ENCODE measurements at regions not wholly inside any gene's neighbourhood (a gene's known extent, or its start where the extent isn't known, plus 50 kb on each side); places are given as distances from the start of the nearest gene placed in this dataset.

DNA sequence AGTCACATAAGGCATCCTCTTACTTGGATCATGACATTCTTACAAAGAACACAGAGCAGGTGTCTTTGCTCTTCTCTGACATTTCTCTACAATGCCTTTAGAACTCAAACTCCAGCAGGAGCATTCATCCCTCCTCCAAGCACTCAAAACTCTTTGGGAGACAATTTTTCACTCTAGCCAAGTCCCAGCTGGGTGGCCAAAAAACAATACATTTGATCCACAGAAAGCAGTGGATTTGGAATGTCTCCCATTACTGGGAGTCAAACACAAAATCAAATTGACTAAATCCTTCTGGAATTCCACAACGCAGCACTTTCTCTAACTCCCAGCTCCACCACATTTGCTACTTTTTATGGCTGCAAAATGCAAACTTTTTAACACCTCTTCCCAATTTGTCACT, 108.6 kb upstream of the VGLL2 start:
- no peaks in the 10 kb centered on the region for H3K27me3 ChIP-seq (ENCODE audit: low read depth)
- no peaks in the 10 kb centered on the region for H3K36me3 ChIP-seq (replicated peaks)
- H3K4me3 ChIP-seq, result no peak overlapping the region
- in situ Hi-C loops (cut with MboI; ENCODE audit: low sequenced_read_pairs), result no loop called here
- no peak for DNase-seq (ENCODE audit: low spot score in 2 of 2)
- no peaks in the 10 kb centered on the region for H3K9me3 ChIP-seq
- no peaks in the 10 kb centered on the region for H3K4me1 ChIP-seq

DNA sequence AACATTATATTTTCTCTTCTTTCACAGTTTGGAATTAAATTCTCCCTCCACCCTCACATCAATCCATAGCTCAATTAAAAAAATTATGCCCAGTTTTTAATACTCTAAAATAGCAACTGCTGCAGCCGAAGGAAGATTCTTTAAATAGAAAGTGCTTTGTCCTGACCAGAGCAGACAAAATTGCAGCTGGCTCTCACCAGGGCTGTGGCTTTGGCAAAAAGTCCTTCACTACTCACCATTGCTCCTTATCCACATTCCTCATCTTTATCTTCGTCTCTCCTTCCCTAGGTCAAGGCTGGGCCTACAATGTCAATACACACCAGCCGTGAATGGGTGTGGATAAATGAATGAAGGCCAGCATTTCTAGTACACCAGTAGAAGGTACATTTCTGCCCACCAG, 107.9 kb upstream of the VGLL2 start:
- no peak for DNase-seq (ENCODE audit: low spot score in 2 of 2)
- Histone ChIP-seq H3K4me3 (no peak overlapping the region), H3K4me1 (no peaks in the 10 kb centered on the region), H3K9me3 (no peaks in the 10 kb centered on the region), H3K27me3 (ENCODE audit: low read depth) (no peaks in the 10 kb centered on the region), H3K36me3 (replicated peaks) (no peaks in the 10 kb centered on the region)
- in situ Hi-C loops (cut with MboI; ENCODE audit: low sequenced_read_pairs), result no loop called here

DNA sequence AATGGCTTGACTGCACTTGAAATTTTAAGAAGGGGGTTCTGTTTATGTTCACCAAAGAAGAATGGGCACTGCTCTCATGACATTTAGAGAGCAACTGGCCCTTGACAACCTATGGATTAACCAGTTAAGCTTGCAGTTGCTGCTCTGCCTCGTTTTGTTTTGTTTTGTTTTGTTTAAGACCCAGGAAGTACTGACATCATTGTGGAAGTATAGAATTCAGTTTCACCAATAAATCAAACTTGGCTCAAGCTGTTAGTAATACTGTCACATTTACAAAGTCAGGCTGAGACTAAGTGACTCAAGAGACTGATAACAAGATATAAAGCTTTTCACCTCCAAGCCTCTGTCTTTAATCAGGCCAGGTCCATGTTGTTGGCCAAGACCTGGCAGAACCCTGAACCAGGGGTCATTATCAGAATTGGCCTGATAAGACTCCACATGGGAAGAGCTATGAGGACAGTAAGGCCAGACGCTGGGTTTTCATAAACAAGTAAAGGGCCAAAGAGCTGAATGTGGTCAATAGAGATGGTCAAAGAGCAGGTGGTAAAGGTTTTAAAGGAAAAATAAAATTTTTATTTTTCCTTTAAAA, 99.4 kb upstream of the VGLL2 start:
- no peaks in the 10 kb centered on the region for H3K4me1 ChIP-seq
- DNase-seq (ENCODE audit: low spot score in 2 of 2), result no peak
- H3K36me3 ChIP-seq (replicated peaks), result no peaks in the 10 kb centered on the region
- in situ Hi-C loops (cut with MboI; ENCODE audit: low sequenced_read_pairs), result no loop called here
- no peaks in the 10 kb centered on the region for H3K9me3 ChIP-seq
- no peak overlapping the region for H3K4me3 ChIP-seq
- H3K27me3 ChIP-seq (ENCODE audit: low read depth), result no peaks in the 10 kb centered on the region

DNA sequence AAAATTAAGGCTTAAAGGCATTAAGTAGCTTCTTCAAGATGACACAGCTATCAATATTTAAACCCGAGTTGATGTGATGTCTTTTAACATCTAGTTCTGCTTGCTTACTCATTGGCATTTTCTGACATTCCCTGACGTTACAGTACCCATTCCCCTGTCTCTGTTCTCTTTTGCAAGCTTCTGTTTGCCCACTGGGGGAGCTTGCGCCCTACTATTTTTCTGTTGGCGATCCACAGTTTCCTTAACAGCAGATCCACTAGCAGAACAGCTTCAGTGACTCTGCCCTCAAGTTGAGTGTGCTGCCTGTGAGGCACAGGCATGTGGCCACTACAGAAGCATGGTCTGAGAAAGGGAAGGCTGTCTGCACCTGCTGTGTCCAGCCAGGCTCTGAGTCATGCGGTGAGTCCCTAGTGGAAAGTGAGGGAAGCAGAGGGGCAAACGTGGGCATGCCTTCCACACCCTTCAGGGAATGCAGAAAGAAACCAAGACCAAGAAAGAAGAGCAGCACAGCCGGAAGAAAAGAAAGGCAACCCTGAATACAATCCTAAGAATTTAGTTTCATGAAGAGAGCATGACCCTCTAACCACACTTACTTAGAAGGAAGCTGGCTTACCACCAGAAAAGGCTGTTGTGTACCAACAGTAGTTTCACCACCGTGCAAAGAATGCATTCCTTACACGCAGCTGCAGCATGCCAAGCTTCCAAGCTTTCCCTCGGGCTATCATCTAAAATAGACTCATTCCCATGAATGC, 97.7 kb upstream of the VGLL2 start:
- in situ Hi-C loops (cut with MboI; ENCODE audit: low sequenced_read_pairs), result no loop called here

DNA sequence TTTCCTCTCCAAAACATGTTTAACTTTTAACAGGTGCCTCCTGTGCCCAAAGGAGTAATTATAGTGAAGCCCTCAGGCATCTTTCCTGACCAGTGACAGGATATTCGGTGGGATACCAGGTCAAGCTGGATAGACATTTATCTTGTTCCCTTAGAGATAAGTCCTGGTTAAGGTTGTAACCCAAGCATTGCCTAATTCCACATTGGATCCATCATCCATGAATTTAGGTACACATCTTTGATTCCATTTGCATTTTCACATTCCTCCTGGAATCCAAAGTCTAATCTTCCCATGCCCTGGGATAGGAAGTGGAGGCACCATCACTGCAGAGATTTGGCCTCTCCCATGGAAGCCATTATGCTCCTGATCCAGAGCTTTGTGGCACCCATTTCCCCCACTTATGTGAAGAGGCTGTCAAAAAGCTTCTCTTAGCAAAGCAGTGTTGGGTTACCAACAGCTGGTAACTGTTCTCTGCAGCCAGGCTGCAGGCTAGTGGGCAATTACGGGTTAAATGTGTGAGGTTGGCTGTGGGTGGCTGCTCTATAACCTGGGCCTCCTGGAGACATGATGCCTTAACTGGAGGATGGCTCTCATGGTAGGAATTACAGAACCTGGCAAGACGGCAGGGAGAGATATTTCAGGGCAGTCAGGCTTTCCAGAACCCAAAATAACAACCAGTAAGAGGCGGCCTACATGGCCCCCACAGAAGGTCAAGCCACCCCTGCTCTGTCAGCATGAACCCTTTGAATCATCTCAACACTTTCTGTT, 96.9 kb upstream of the VGLL2 start:
- in situ Hi-C loops (cut with MboI; ENCODE audit: low sequenced_read_pairs), result no loop called here
- no peaks in the 10 kb centered on the region for H3K9me3 ChIP-seq
- no peak overlapping the region for H3K4me3 ChIP-seq
- DNase-seq (ENCODE audit: low spot score in 2 of 2), result no peak
- no peaks in the 10 kb centered on the region for H3K4me1 ChIP-seq
- H3K36me3 ChIP-seq (replicated peaks), result no peaks in the 10 kb centered on the region
- no peaks in the 10 kb centered on the region for H3K27me3 ChIP-seq (ENCODE audit: low read depth)

More for the DNA sequence above, 97.7 kb upstream of the VGLL2 start:
- Histone ChIP-seq H3K4me1 (no peaks in the 10 kb centered on the region), H3K27me3 (ENCODE audit: low read depth) (no peaks in the 10 kb centered on the region), H3K4me3 (no peak overlapping the region), H3K36me3 (replicated peaks) (no peaks in the 10 kb centered on the region), H3K9me3 (no peaks in the 10 kb centered on the region)
- DNase-seq (ENCODE audit: low spot score in 2 of 2), result no peak

DNA sequence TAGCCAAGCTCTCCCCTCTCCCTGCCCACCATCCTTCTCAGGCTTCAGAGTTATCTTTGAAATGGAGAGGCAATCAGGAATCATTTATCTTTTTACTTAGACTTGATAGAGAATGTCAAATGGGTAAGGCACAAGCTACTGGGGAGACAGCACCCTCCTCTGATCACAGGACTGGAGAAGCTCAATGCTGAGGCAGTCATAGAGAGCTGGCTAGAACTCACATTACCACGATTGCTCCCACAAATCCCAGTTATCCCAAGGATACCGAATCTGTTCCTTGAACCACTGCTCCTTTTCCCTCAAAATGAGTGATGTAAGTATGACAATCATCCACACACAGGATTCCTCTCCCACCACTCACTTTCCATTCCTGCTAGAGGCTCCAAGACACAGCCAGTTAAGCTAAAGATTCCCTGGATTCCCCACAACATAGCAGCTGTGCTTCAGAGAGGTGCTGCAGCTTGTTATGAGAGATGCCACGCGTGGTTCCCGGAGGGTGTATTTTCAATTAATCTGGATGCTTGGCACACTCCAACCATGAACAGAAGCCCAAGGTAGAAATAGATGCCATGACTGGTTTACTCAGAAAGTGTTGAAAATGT, 96.2 kb upstream of the VGLL2 start:
- H3K27me3 ChIP-seq (ENCODE audit: low read depth), result no peaks in the 10 kb centered on the region
- no peaks in the 10 kb centered on the region for H3K4me1 ChIP-seq
- no peak for DNase-seq (ENCODE audit: low spot score in 2 of 2)
- H3K9me3 ChIP-seq, result no peaks in the 10 kb centered on the region
- in situ Hi-C loops (cut with MboI; ENCODE audit: low sequenced_read_pairs), result no loop called here
- H3K36me3 ChIP-seq (replicated peaks), result no peaks in the 10 kb centered on the region
- H3K4me3 ChIP-seq, result no peak overlapping the region

DNA sequence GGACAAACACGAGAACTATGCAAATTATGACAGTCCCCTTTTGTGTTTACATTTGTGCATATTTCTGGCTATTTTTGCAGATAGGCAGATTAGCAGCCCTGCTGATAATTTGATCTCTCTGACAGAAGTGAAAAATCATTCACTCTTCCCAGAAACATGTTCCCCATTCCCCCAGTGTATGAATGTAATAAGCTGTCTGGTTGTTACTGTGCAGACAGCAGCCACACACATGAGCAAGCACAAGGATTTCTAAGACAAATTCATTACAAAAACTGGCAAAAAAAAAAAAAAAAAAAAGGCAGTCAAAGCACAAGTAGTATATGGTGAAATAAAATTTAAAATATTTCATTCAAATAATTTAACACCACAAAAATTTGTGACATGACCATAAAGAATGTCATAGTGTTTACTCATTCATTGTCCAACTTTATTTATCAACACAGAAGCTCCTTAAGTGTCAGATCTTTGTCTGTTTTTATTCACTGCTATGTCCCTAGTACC, 95.5 kb upstream of the VGLL2 start:
- Histone ChIP-seq H3K4me1 (no peaks in the 10 kb centered on the region), H3K36me3 (replicated peaks) (no peaks in the 10 kb centered on the region), H3K9me3 (no peaks in the 10 kb centered on the region), H3K4me3 (no peak overlapping the region), H3K27me3 (ENCODE audit: low read depth) (no peaks in the 10 kb centered on the region)
- in situ Hi-C loops (cut with MboI; ENCODE audit: low sequenced_read_pairs), result no loop called here
- DNase-seq (ENCODE audit: low spot score in 2 of 2), result no peak

DNA sequence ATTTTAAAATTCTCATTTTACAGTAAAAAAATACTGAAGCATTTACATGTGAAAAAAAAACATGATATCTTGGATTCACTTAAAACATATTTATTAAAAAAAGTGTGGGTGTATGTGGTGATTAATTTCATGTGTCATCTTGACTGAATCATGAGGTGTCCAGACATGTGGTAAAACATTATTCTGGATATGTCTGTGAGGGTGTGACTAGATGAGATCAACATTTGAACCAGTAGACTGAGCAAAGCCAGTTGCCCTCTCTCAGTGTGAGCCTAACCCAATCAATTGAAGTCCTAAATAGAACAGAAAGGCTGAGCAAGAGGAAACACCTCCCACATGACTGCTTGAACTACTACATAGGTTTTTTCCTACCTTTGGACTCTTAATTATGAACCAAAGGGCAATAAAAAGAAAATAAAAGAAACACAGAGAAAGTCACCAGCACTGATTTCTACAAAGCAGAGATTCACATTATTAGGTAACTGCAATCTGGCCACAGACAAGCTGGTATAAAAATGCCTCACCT, 90.5 kb upstream of the VGLL2 start:
- in situ Hi-C loops (cut with MboI; ENCODE audit: low sequenced_read_pairs), result no loop called here
- H3K4me3 ChIP-seq, result no peak overlapping the region

DNA sequence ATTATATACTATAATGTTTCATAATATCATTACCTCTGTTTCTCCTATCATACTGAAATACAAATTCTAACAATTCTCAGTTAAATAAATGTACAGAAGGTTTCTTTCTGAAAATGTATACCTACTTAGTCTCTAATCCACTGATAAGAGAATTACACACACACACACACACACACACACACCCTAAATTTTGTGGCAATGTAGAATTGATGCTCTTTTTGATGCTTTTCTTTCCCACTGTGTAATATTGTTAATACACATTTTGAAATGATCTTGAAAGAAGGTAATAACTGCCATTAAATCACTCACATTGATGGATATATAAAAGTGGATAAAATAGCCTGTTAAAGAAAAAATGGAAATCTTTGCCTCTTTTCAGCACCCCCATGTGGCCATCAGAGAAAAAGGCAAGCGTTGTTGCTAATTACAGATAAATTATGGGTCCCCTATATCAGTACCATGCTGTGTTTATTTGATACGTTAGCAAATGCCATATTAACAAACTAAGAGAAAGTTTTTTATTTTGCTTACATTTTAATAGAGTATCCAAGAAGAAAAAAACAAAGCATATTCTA, 76.6 kb upstream of the VGLL2 start:
- in situ Hi-C loops (cut with MboI; ENCODE audit: low sequenced_read_pairs), result no loop called here
- Histone ChIP-seq H3K4me3 (no peak overlapping the region), H3K4me1 (no peaks in the 10 kb centered on the region), H3K9me3 (no peaks in the 10 kb centered on the region), H3K27me3 (ENCODE audit: low read depth) (no peaks in the 10 kb centered on the region), H3K36me3 (replicated peaks) (no peaks in the 10 kb centered on the region)
- peak in 1 of 2 experiments; percentile 17 for DNase-seq (ENCODE audit: low spot score in 2 of 2)

More for the DNA sequence above, 90.5 kb upstream of the VGLL2 start:
- H3K36me3 ChIP-seq (replicated peaks), result no peaks in the 10 kb centered on the region
- peaks cover 3% of the 10 kb centered on the region; the same call in 1 of the 2 replicates for H3K27me3 ChIP-seq (ENCODE audit: low read depth)
- no peak for DNase-seq (ENCODE audit: low spot score in 2 of 2)
- no peaks in the 10 kb centered on the region for H3K9me3 ChIP-seq
- H3K4me1 ChIP-seq, result no peaks in the 10 kb centered on the region

DNA sequence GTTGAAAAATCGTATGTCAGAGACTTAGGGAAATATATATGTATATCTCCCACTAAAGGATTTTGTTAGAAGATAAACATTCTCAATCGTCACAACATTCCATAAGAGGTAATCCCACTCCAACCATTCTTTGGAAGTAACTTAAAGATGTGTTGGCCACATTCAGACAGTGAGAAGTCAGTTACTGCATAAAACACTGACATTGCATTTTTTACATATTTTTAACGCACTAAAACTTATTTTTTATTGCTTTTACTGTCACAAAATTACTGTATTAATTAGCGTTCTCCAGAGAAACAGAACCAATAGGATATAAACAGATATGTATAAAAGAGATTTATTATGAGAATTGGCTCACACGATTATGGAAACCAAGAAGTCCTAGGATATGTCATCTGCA, 74.3 kb upstream of the VGLL2 start:
- H3K4me1 ChIP-seq, result no peaks in the 10 kb centered on the region
- H3K9me3 ChIP-seq, result no peaks in the 10 kb centered on the region
- no peaks in the 10 kb centered on the region for H3K36me3 ChIP-seq (replicated peaks)
- in situ Hi-C loops (cut with MboI; ENCODE audit: low sequenced_read_pairs), result no loop called here
- H3K4me3 ChIP-seq, result no peak overlapping the region
- no peaks in the 10 kb centered on the region for H3K27me3 ChIP-seq (ENCODE audit: low read depth)
- no peak for DNase-seq (ENCODE audit: low spot score in 2 of 2)

DNA sequence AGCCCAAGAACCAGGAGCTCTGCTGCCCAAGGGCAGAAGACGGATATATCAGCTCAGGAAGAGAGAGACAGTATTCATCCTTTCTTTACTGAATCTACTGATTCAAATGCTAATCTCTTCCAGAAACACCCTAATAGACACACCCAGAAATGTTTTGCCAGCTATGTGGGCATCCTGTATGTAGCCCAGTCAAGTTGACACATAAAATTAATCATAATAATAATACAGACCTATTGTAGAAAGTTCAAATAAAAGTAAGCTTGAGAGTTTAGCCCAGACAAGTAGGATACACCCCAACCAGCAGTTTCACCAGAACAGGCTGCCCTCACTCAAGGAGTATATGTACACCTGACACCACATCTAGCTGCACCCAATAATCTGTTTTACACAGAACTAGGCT, 73.9 kb upstream of the VGLL2 start:
- no peaks in the 10 kb centered on the region for H3K36me3 ChIP-seq (replicated peaks)
- DNase-seq (ENCODE audit: low spot score in 2 of 2), result no peak
- no peak overlapping the region for H3K4me3 ChIP-seq
- no peaks in the 10 kb centered on the region for H3K27me3 ChIP-seq (ENCODE audit: low read depth)
- in situ Hi-C loops (cut with MboI; ENCODE audit: low sequenced_read_pairs), result no loop called here
- no peaks in the 10 kb centered on the region for H3K4me1 ChIP-seq
- H3K9me3 ChIP-seq, result no peaks in the 10 kb centered on the region

DNA sequence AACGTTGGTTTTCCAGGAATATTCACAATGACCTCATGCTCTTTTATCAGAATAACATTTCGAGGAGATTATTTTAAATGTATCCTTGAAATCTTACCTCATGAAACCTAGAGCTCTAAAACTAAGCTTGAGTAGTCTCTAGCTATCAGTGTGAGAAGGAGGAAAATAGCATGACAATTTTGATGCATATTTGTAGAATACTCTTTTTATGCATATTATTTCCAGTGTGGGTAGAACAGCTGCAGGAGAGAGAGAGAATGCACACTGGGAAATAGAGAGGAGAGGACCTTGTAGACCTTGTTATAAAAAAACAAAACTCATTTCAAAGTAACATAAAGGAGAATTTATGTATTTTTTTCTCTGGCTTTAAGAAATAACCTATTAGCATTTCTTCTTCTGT, 71.1 kb upstream of the VGLL2 start:
- Histone ChIP-seq H3K4me1 (no peaks in the 10 kb centered on the region), H3K36me3 (replicated peaks) (no peaks in the 10 kb centered on the region), H3K9me3 (no peaks in the 10 kb centered on the region), H3K27me3 (ENCODE audit: low read depth) (no peaks in the 10 kb centered on the region), H3K4me3 (no peak overlapping the region)
- no peak for DNase-seq (ENCODE audit: low spot score in 2 of 2)
- in situ Hi-C loops (cut with MboI; ENCODE audit: low sequenced_read_pairs), result no loop called here

DNA sequence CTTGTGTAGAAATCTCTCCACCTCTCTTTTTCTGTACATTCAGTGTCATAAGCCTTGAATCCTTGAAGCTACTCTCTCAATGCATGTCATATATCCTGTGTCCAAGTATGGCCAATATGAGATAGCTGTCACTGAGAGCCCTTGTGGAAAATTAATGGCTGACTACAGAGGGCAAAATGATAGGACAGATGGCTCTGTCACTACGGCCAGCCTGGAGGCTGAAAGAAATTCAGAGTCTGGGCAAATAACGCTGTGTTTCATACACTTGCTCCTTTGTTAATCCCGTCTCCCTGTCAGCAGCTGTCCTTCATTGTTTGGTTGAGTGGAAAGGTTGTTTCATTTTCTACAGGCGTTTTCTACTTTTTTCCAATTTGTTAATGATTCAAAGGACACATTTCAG, 70.4 kb upstream of the VGLL2 start:
- no peak for DNase-seq (ENCODE audit: low spot score in 2 of 2)
- no peak overlapping the region for H3K4me3 ChIP-seq
- H3K27me3 ChIP-seq (ENCODE audit: low read depth), result no peaks in the 10 kb centered on the region
- no peaks in the 10 kb centered on the region for H3K36me3 ChIP-seq (replicated peaks)
- H3K4me1 ChIP-seq, result no peaks in the 10 kb centered on the region
- H3K9me3 ChIP-seq, result no peaks in the 10 kb centered on the region
- in situ Hi-C loops (cut with MboI; ENCODE audit: low sequenced_read_pairs), result no loop called here

All from HAP-1 (cell line).